ENCODE measurements at regions not wholly inside any gene's neighbourhood (a gene's known extent, or its start where the extent isn't known, plus 50 kb on each side); places are given as distances from the start of the nearest gene placed in this dataset.

- no peak for TF ChIP-seq NFYB (IDR thresholded peaks at IDR 0.05; ENCODE audit: insufficient read depth, low read depth, low read length)
- TF ChIP-seq NR2F1 (conservative IDR thresholded peaks at IDR 0.05), result no peak
- no peak for TF ChIP-seq POLR2A (IDR thresholded peaks at IDR 0.05; ENCODE audit: low read depth, low read length)
- TF ChIP-seq, protein P1, sequence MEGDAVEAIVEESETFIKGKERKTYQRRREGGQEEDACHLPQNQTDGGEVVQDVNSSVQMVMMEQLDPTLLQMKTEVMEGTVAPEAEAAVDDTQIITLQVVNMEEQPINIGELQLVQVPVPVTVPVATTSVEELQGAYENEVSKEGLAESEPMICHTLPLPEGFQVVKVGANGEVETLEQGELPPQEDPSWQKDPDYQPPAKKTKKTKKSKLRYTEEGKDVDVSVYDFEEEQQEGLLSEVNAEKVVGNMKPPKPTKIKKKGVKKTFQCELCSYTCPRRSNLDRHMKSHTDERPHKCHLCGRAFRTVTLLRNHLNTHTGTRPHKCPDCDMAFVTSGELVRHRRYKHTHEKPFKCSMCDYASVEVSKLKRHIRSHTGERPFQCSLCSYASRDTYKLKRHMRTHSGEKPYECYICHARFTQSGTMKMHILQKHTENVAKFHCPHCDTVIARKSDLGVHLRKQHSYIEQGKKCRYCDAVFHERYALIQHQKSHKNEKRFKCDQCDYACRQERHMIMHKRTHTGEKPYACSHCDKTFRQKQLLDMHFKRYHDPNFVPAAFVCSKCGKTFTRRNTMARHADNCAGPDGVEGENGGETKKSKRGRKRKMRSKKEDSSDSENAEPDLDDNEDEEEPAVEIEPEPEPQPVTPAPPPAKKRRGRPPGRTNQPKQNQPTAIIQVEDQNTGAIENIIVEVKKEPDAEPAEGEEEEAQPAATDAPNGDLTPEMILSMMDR (IDR thresholded peaks at IDR 0.05 in 2 of 3, conservative IDR thresholded peaks at IDR 0.05 in 1 of 3; ENCODE audit: control insufficient read depth in 2 of 3, extremely low read depth in 1 of 3, insufficient read depth in 1 of 3, low read depth in 3 of 3, low read length in 3 of 3), result no peak
- TF ChIP-seq RB1 (IDR thresholded peaks at IDR 0.05; ENCODE audit: borderline replicate concordance), result no peak
- no peak for TF ChIP-seq YY1 (IDR thresholded peaks at IDR 0.05; ENCODE audit: low read depth, low read length)
- no peak for TF ChIP-seq CHD2 (IDR thresholded peaks at IDR 0.05; ENCODE audit: borderline replicate concordance, low read depth, low read length)
- no peak for TF ChIP-seq GABPA (IDR thresholded peaks at IDR 0.05; ENCODE audit: low read depth)
- no peak for TF ChIP-seq ZNF592 (IDR thresholded peaks at IDR 0.05)
These were observed 87.4 kb upstream of the FOXQ1 start for GRCh38 chr6:1224514-1224913.

Data from GM12878 (cell line).